Left lung (tissue), 4 donors: ENCODE measurements at regions not wholly inside any gene's neighbourhood (a gene's known extent, or its start where the extent isn't known, plus 50 kb on each side); places are given as distances from the start of the nearest gene placed in this dataset.
A peak's percentile ranks its signal among the peaks of the same experiment; 100 is the strongest.

ENCODE experiments used
- ATAC-seq: fragments of 200-7000 bp; cut with Tn5 transposase; one replicate; pipeline ENCODE4 v1.9.1; 2020; ENCODE audit warnings: moderate library complexity
- DNase-seq, 4 donors: peaks; one replicate each; pipeline ENCODE4 v3.0.0-alpha.2; 2013 to 2020
- H3K27ac ChIP-seq, 2 donors: fragments of 200-600 bp; sonication (generic) in 1 of 2; one replicate each; pipeline versions ENCODE4 v1.5.0 to v1.8.0; 2020 to 2021
- H3K27me3 ChIP-seq, 2 donors: fragments of 200-600 bp; sonication (generic) in 1 of 2; one replicate each; pipeline versions ENCODE4 v1.5.0 to v1.8.0; 2020 to 2021
- H3K36me3 ChIP-seq, 2 donors: fragments of 200-600 bp; sonication (generic) in 1 of 2; one replicate each; pipeline versions ENCODE4 v1.5.0 to v1.8.0; 2020 to 2021
- H3K4me1 ChIP-seq, 2 donors: fragments of 200-600 bp; one replicate each; pipeline ENCODE4 v1.8.0; 2021
- H3K4me3 ChIP-seq, 2 donors: fragments of 200-600 bp; sonication (generic) in 1 of 2; one replicate each; pipeline versions ENCODE4 v1.5.0 to v1.8.0; 2020 to 2021; ENCODE audit warnings: mild to moderate bottlenecking in 1 of 2
- H3K9me3 ChIP-seq, 2 donors: fragments of 200-600 bp; sonication (generic) in 1 of 2; one replicate each; pipeline versions ENCODE4 v1.5.0 to v1.8.0; 2020 to 2021
- CTCF ChIP-seq, 2 donors: fragments of 200-600 bp; sonication (generic) in 1 of 2; IDR thresholded peaks; one replicate each; pipeline versions ENCODE4 v1.5.0 to v1.8.0; 2021; ENCODE audit warnings: antibody characterized with exemption in 2 of 2
- intact Hi-C, 2 donors: fragments of 100-400 bp; cut with DNase I; formaldehyde crosslinking; loops; one replicate each; pipeline versions ENCODE4 v1.11.2 to v1.14.2; 2022
- donor health status: DM: no; HTN: yes; CAD: no.
- donor health status: DM: no; HTN: no; CAD: no.

- intact Hi-C loops, result no loop called here
Measured at GRCh38 chr2:77818186-77818585, 296.0 kb upstream of the LRRTM4 start.

GRCh38 chr2:77823028-77823427 lies 300.9 kb upstream of the LRRTM4 start:
- TF ChIP-seq CTCF (IDR thresholded peaks at IDR 0.05), result no peak
- Histone ChIP-seq H3K4me3 (no peak overlapping the region), H3K36me3 (no peaks in the 10 kb centered on the region), H3K27ac (no peak overlapping the region), H3K9me3 (peaks cover 3 to 12% of the 10 kb centered on the region in 2 donors), H3K27me3 (no peaks in the 10 kb centered on the region), H3K4me1 (no peaks in the 10 kb centered on the region)
- ATAC-seq (no peak), DNase-seq (no peak)
- intact Hi-C loops, result no loop called here

More at GRCh38 chr2:77818186-77818585, 296.0 kb upstream of the LRRTM4 start:
- no peak for TF ChIP-seq CTCF (IDR thresholded peaks at IDR 0.05)
- no peaks in the 10 kb centered on the region for H3K36me3 ChIP-seq
- H3K4me1 ChIP-seq, result no peaks in the 10 kb centered on the region
- ATAC-seq (no peak), DNase-seq (no peak)
- no peak overlapping the region for H3K4me3 ChIP-seq
- no peak overlapping the region for H3K27ac ChIP-seq
- no peaks in the 10 kb centered on the region for H3K27me3 ChIP-seq
- H3K9me3 ChIP-seq, result peaks cover 0 to 7% of the 10 kb centered on the region in 2 donors

GRCh38 chr2:77831060-77831459 lies 308.9 kb upstream of the LRRTM4 start:
- DNase-seq, result no peak

GRCh38 chr2:77831471-77831870 lies 309.3 kb upstream of the LRRTM4 start:
- H3K4me3 ChIP-seq, result no peak overlapping the region
- H3K27me3 ChIP-seq, result no peaks in the 10 kb centered on the region
- H3K27ac ChIP-seq, result no peak overlapping the region
- no peaks in the 10 kb centered on the region for H3K36me3 ChIP-seq
- peaks cover 0 to 44% of the 10 kb centered on the region in 2 donors for H3K9me3 ChIP-seq
- no peak for TF ChIP-seq CTCF (IDR thresholded peaks at IDR 0.05)
- ATAC-seq, result peak; percentile 18
- intact Hi-C loops, result no loop called here
- H3K4me1 ChIP-seq, result no peaks in the 10 kb centered on the region
- no peak for DNase-seq

More at GRCh38 chr2:77831060-77831459, 308.9 kb upstream of the LRRTM4 start:
- intact Hi-C loops, result no loop called here
- Histone ChIP-seq H3K36me3 (no peaks in the 10 kb centered on the region), H3K27ac (no peak overlapping the region), H3K27me3 (no peaks in the 10 kb centered on the region), H3K4me1 (no peaks in the 10 kb centered on the region), H3K9me3 (peaks cover 0 to 45% of the 10 kb centered on the region in 2 donors), H3K4me3 (no peak overlapping the region)
- ATAC-seq, result peak; percentile 26
- TF ChIP-seq CTCF (IDR thresholded peaks at IDR 0.05), result no peak

GRCh38 chr2:77831898-77832297 lies 309.7 kb upstream of the LRRTM4 start:
- no peak for TF ChIP-seq CTCF (IDR thresholded peaks at IDR 0.05)
- peak; percentile 33 for ATAC-seq
- intact Hi-C loops, result no loop called here

More at GRCh38 chr2:77831898-77832297, 309.7 kb upstream of the LRRTM4 start:
- H3K4me1 ChIP-seq, result no peaks in the 10 kb centered on the region
- H3K4me3 ChIP-seq, result no peak overlapping the region
- DNase-seq, result no peak
- H3K27ac ChIP-seq, result no peak overlapping the region
- H3K36me3 ChIP-seq, result no peaks in the 10 kb centered on the region
- no peaks in the 10 kb centered on the region for H3K27me3 ChIP-seq
- peaks cover 0 to 44% of the 10 kb centered on the region in 2 donors for H3K9me3 ChIP-seq
